B cell (primary cell): ENCODE measurements at regions not wholly inside any gene's neighbourhood (a gene's known extent, or its start where the extent isn't known, plus 50 kb on each side); places are given as distances from the start of the nearest gene placed in this dataset.

Source experiments
- EZH2 ChIP-seq: IDR thresholded peaks from 2 replicates; pipeline ENCODE4 v1.6.1; 2012; ENCODE audit warnings: borderline replicate concordance, low read depth, mild to moderate bottlenecking, moderate library complexity, low read length; ENCODE audit not compliant: insufficient read depth, poor library complexity, severe bottlenecking
- TF ChIP-seq, protein P1 (sequence below): fragments of 200-600 bp; IDR thresholded peaks from one replicate; pipeline ENCODE4 v1.8.0; 2022; ENCODE audit warnings: antibody characterized with exemption, mild to moderate bottlenecking

DNA sequence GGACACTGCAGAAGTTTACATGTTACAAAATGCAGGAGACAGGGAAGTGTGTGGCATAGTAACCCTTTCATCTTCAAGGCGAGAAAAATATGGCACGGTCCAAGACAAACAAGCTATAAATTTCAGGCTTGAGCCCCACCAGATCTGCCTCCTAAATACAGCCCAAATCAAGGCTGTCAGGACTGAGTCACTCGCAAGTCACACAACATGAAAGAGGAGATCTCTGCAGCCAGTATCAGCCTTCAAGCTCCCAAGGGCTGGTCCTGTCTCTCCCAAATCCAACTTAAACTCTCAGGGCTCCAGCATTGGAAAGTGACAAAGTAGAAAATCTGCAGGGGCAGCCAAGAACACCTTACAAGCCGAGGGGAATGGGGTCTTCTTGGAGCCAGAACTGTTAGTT, 106.3 kb upstream of the GATA6 start:
- TF ChIP-seq, protein P1, sequence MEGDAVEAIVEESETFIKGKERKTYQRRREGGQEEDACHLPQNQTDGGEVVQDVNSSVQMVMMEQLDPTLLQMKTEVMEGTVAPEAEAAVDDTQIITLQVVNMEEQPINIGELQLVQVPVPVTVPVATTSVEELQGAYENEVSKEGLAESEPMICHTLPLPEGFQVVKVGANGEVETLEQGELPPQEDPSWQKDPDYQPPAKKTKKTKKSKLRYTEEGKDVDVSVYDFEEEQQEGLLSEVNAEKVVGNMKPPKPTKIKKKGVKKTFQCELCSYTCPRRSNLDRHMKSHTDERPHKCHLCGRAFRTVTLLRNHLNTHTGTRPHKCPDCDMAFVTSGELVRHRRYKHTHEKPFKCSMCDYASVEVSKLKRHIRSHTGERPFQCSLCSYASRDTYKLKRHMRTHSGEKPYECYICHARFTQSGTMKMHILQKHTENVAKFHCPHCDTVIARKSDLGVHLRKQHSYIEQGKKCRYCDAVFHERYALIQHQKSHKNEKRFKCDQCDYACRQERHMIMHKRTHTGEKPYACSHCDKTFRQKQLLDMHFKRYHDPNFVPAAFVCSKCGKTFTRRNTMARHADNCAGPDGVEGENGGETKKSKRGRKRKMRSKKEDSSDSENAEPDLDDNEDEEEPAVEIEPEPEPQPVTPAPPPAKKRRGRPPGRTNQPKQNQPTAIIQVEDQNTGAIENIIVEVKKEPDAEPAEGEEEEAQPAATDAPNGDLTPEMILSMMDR = no peak
- no peak for TF ChIP-seq EZH2
